Endothelial cell of umbilical vein (primary cell): ENCODE measurements at regions not wholly inside any gene's neighbourhood (a gene's known extent, or its start where the extent isn't known, plus 50 kb on each side); places are given as distances from the start of the nearest gene placed in this dataset.

Source experiments
- BruUV-seq: library from RNA; stranded (reverse); fragments of 400-500 nt; replicated peaks from 2 replicates; lab custom pipeline; 2021; lab: Mats Ljungman, UMichigan
- CTCF ChIA-PET: fragments of 300-600, 350-600 bp; sonication (Branson Sonifier 250); formaldehyde crosslinking; loops from one replicate; lab custom pipeline; 2021; ENCODE audit warnings: antibody characterized with exemption, inconsistent platforms; lab: Charles Lee
- POLR2A ChIA-PET: fragments of 300-600, 350-600 bp; sonication (Branson Sonifier 250); formaldehyde crosslinking; loops from one replicate; lab custom pipeline; 2021; ENCODE audit warnings: antibody characterized with exemption, inconsistent platforms; lab: Charles Lee
- DNase-seq: peaks from one replicate; pipeline ENCODE4 v3.0.0-alpha.2; 2011; ENCODE audit warnings: low read depth, low spot score
- FAIRE-seq: peaks from 2 replicates; lab custom pipeline; 2011; peaks lifted over from hg19 to GRCh38; lab: Jason Lieb, UNC
- H2AFZ ChIP-seq: 2 replicates; pipeline ENCODE4 v1.6.0; 2012; ENCODE audit warnings: low read depth, low read length, control low read depth, inconsistent platforms
- H3K27ac ChIP-seq: 2 replicates; pipeline ENCODE4 v1.5.1; 2011; ENCODE audit warnings: low read depth, mild to moderate bottlenecking, control low read depth, low read length, moderate library complexity; ENCODE audit not compliant: insufficient read depth
- H3K27me3 ChIP-seq, 2 experiments: 2 replicates each; pipeline versions ENCODE4 v1.6.0 to v1.6.1; 2011; ENCODE audit warnings: low read length in 2 of 2, mixed read lengths in 1 of 2; ENCODE audit not compliant: control insufficient read depth in 2 of 2, insufficient read depth in 2 of 2
- H3K36me3 ChIP-seq, 2 experiments: 2 replicates in 1 of 2; 3 replicates in 1 of 2; pipeline ENCODE4 v1.5.1; 2011; ENCODE audit warnings: low read length in 2 of 2, mild to moderate bottlenecking in 1 of 2, moderate library complexity in 1 of 2; ENCODE audit not compliant: control insufficient read depth in 2 of 2, insufficient read depth in 2 of 2; ENCODE audit errors: extremely low read depth in 1 of 2
- H3K4me1 ChIP-seq: 3 replicates; pipeline ENCODE4 v1.5.1; 2011; ENCODE audit warnings: mild to moderate bottlenecking, low read length; ENCODE audit not compliant: control insufficient read depth, insufficient read depth; ENCODE audit errors: extremely low read depth
- H3K4me2 ChIP-seq: 2 replicates; pipeline ENCODE4 v1.6.1; 2011; ENCODE audit warnings: low read length, control low read depth, mixed read lengths; ENCODE audit not compliant: insufficient read depth
- H3K4me3 ChIP-seq, 3 experiments: fragments of 200-600 bp in 1 of 3; sonication (generic), shearing (Covaris generic) in 1 of 3; replicated peaks in 1 of 3; 2 replicates each; pipeline ENCODE4 v1.5.1; 2011 to 2016; ENCODE audit warnings: control low read depth in 3 of 3, low read length in 3 of 3, mild to moderate bottlenecking in 2 of 3, inconsistent platforms in 1 of 3, low read depth in 1 of 3, moderate library complexity in 1 of 3; ENCODE audit not compliant: insufficient read depth in 1 of 3
- H3K79me2 ChIP-seq: 2 replicates; pipeline ENCODE4 v1.6.0; 2012; ENCODE audit warnings: low read length, inconsistent platforms; ENCODE audit not compliant: control insufficient read depth, insufficient read depth
- H3K9ac ChIP-seq: replicated peaks from 2 replicates; pipeline ENCODE3; 2011; ENCODE audit warnings: low read length, control low read depth; ENCODE audit not compliant: insufficient read depth; ENCODE audit errors: extremely low read depth
- H3K9me1 ChIP-seq: replicated peaks from 3 replicates; pipeline ENCODE4 v1.6.0; 2011; ENCODE audit warnings: mild to moderate bottlenecking, low read length; ENCODE audit not compliant: control insufficient read depth, insufficient read depth; ENCODE audit errors: extremely low read depth
- H3K9me3 ChIP-seq: replicated peaks from 2 replicates; pipeline ENCODE4 v1.5.1; 2012; ENCODE audit warnings: low read length, inconsistent platforms; ENCODE audit not compliant: control insufficient read depth, insufficient read depth
- H4K20me1 ChIP-seq: replicated peaks from 2 replicates; pipeline ENCODE3; 2011; ENCODE audit warnings: mild to moderate bottlenecking, low read length; ENCODE audit not compliant: control insufficient read depth, insufficient read depth; ENCODE audit errors: extremely low read depth
- EZH2 ChIP-seq: IDR thresholded peaks from 2 replicates; pipeline ENCODE4 v1.6.1; 2012; ENCODE audit warnings: borderline replicate concordance, low read depth, mild to moderate bottlenecking, moderate library complexity, low read length, inconsistent platforms; ENCODE audit not compliant: severe bottlenecking
- GATA2 ChIP-seq: IDR thresholded peaks from 2 replicates; pipeline ENCODE4 v1.7.0; 2011; ENCODE audit warnings: low read depth, mild to moderate bottlenecking, moderate library complexity, mixed read lengths, low read length; ENCODE audit not compliant: insufficient read length, insufficient read depth
- JUN ChIP-seq: IDR thresholded peaks from 2 replicates; pipeline ENCODE4 v1.6.1; 2011; ENCODE audit warnings: borderline replicate concordance, low read depth; ENCODE audit not compliant: insufficient read length, insufficient read depth
- MYC ChIP-seq: IDR thresholded peaks from one replicate; pipeline ENCODE4 v1.6.1; 2011; ENCODE audit warnings: mild to moderate bottlenecking, low read depth, low read length
- POLR2A ChIP-seq: IDR thresholded peaks from 2 replicates; pipeline ENCODE4 v1.6.1; 2012; ENCODE audit warnings: low read depth, mild to moderate bottlenecking, control low read depth, low read length
- dilution Hi-C: fragments of 300-500 bp; cut with MboI; formaldehyde crosslinking; loops from one replicate; pipeline ENCODE4 v1.15.0; 2019; ENCODE audit warnings: low sequenced_read_pairs; ENCODE audit not compliant: extremely low pct_ligation_motif_present
- intact Hi-C: fragments of 100-400 bp; cut with micrococcal nuclease; formaldehyde crosslinking; loops from one replicate; pipeline ENCODE4 v1.10.0; 2022
- TF ChIP-seq, protein P1 (sequence below), 2 donors: IDR thresholded peaks; 1 replicate in 1 of 2; 2 replicates in 1 of 2; pipeline ENCODE4 v1.5.1; 2011; ENCODE audit warnings: low read length in 2 of 2, mild to moderate bottlenecking in 2 of 2, moderate library complexity in 2 of 2, control low read depth in 1 of 2, inconsistent platforms in 1 of 2, low read depth in 1 of 2; ENCODE audit not compliant: insufficient read depth in 1 of 2; ENCODE audit errors: extremely low read depth in 1 of 2
- TF ChIP-seq, protein P2 (sequence below): IDR thresholded peaks from 2 replicates; pipeline ENCODE4 v1.6.1; 2011; ENCODE audit not compliant: insufficient read depth, insufficient read length

DNA sequence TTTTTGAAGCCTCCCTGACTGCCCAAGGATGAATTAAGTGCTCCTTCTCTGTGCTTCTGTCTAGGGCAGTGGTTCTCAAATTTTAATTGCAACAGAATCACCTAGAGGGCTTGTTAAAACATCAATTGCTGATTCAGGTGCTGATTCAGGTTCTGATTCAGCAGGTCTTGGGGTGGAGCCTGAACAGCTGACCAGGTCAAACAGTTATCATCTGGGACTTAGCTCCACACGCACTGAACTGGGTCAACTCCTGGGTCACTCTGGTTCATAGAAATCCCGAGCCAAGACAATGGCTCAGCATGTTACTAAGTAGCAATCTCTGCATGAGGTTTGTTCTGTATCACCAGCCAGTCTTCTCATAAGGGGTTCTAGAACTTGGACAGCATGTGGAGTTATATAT is 192.3 kb downstream of the GJA1 start:
- dilution Hi-C loops, result no loop called here
- no TSS peak for BruUV-seq

More for the DNA sequence above, 192.3 kb downstream of the GJA1 start:
- H3K9ac ChIP-seq, result no peak overlapping the region
- H3K27me3 ChIP-seq, result no peaks in the 10 kb centered on the region
- H3K79me2 ChIP-seq, result no peaks in the 10 kb centered on the region
- DNase-seq (no peak), FAIRE-seq (no peak)
- H3K27ac ChIP-seq, result no peak overlapping the region
- no peak overlapping the region for H3K4me2 ChIP-seq
- intact Hi-C loops, result no loop called here
- no peaks in the 10 kb centered on the region for H3K9me3 ChIP-seq
- peaks cover 16% of the 10 kb centered on the region for H3K4me1 ChIP-seq
- no peak overlapping the region for H2AFZ ChIP-seq
- TF ChIP-seq, protein P1, sequence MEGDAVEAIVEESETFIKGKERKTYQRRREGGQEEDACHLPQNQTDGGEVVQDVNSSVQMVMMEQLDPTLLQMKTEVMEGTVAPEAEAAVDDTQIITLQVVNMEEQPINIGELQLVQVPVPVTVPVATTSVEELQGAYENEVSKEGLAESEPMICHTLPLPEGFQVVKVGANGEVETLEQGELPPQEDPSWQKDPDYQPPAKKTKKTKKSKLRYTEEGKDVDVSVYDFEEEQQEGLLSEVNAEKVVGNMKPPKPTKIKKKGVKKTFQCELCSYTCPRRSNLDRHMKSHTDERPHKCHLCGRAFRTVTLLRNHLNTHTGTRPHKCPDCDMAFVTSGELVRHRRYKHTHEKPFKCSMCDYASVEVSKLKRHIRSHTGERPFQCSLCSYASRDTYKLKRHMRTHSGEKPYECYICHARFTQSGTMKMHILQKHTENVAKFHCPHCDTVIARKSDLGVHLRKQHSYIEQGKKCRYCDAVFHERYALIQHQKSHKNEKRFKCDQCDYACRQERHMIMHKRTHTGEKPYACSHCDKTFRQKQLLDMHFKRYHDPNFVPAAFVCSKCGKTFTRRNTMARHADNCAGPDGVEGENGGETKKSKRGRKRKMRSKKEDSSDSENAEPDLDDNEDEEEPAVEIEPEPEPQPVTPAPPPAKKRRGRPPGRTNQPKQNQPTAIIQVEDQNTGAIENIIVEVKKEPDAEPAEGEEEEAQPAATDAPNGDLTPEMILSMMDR (IDR thresholded peaks at IDR 0.05; ENCODE audit: extremely low read depth in 1 of 2, insufficient read depth in 1 of 2, low read depth in 1 of 2, low read length in 2 of 2), result no peak
- TF ChIP-seq EZH2, result no peak
- no peak for TF ChIP-seq MYC
- no peak for TF ChIP-seq GATA2
- TF ChIP-seq JUN, result no peak
- no peak for TF ChIP-seq POLR2A
- TF ChIP-seq, protein P2, sequence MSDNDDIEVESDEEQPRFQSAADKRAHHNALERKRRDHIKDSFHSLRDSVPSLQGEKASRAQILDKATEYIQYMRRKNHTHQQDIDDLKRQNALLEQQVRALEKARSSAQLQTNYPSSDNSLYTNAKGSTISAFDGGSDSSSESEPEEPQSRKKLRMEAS, result no peak
- CTCF ChIA-PET, result interaction anchor here (1.1 kb wide), 1 partner anchor 270 kb away, joined by 3 read pairs; no protein-coding TSS in a partner anchor
- no peaks in the 10 kb centered on the region for H4K20me1 ChIP-seq
- no peaks in the 10 kb centered on the region for H3K9me1 ChIP-seq
- H3K36me3 ChIP-seq, result no peaks in the 10 kb centered on the region
- POLR2A ChIA-PET, result no interaction called here
- H3K4me3 ChIP-seq, result no peak overlapping the region
